ENCODE measurements at regions not wholly inside any gene's neighbourhood (a gene's known extent, or its start where the extent isn't known, plus 50 kb on each side); places are given as distances from the start of the nearest gene placed in this dataset.
"Not testable (repeated sequence)": the region's sequence is repeated elsewhere in the genome, so short reads cannot be mapped to it uniquely, and the experiment has no call there.

DNA sequence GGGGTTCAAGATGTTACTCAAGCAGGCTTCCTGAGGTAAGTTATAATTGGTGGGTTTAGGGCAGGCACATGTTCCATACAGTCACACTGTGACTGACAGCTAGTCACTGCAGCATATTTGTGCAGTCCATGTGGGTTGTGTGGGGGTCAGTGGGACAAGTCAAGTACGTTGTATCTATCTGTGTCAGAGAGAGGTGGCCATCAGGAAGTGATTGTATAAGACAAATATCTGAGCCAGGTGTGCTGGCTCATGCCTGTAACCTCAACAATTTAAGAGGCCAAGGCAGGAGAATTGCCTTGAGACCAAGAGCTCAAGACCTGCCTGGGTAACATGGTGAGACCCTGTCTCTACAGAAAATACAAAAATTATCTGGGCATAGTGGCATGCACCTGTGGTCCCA is 509.3 kb downstream of the CENPC start:
- DNase-seq = no peak

DNA sequence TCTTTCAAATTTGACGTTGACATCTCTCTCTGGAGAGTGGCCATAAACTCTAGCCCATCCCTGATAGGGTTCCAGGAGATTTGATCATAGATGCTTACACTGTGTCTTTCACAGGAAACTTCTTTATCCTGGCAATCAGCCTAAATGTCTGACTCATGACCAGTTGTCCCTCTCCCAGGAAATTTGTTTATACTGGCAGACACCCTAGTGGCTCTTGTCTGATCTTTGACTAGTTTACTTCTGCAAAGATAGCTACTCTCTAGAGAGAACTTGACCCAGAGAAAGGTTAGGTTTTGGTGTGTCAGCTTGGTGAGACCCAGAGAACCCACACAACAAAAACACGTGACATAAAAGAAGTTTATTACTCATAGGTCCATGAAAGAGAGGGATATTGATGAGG is 509.8 kb downstream of the CENPC start:
- no peak for DNase-seq

DNA sequence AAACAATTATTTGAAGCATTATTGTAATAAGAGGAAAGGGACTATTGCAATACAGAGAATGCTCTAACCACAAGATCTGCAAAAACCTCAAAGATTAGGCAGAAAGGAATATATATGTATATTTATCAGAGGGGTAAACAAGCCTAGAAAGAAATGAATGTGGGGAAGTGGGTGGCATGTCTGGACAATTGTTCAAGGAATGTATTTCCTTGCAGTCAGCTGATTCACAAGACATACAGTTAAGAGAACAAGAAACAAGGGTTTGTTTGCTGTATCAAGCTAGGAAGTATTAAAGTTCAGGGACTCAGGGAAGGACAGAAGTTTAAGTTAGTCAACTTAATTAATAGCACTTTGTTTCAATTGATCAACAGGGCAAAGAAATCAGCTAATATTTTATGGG is 514.7 kb downstream of the CENPC start:
- no peak for DNase-seq

DNA sequence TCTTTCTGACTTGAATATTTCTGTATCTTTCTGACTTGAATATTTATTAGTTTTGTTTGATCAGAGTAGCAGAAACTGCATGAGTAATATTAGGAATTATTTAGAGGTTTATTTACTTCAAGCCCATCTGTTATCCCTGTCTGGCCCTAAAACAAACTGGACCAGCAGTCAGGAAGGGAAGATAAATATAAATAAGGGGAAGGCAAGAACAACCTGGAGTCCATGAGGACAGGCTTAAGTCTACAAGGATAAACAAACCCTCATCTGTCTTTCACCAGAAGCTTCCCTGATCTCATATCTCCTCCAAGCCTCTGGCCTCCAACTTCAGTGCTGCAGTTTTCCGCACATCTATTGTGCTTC is 524.9 kb downstream of the CENPC start:
- no peak for DNase-seq

DNA sequence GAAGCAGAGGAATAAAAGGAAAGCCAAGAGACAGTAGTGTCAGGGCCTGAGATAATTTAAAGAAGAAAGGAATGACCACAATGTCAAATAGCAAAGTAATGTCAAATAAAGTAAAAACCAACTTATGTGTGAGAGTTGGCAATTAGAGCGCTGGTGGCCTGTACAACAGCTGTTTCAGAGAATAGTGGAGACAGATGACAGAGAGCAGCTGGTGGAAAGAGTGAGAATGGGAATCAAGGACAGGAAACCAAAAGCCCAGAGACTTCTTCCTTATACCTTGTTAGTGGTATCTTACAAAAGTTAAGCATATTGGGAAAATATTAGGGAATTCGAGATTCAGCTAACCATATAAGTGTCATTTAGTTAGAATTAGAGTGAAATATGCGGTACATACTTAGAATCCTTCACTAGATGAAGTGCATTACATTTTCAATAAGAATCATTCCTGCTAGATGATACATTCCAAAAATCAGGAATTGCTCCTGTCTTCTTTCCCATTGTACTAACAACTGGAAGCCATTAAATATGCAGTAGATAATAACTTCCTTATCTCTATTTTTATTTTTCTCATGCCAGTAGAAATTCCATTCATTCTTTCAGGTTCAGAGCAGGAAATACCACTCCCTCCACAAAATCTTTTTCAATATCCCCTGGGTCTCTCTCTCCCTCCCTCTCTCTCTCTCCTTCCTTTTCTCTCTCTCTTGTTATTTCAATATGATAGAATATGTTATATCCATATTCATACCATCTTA is 525.4 kb downstream of the CENPC start:
- no peak for DNase-seq

DNA sequence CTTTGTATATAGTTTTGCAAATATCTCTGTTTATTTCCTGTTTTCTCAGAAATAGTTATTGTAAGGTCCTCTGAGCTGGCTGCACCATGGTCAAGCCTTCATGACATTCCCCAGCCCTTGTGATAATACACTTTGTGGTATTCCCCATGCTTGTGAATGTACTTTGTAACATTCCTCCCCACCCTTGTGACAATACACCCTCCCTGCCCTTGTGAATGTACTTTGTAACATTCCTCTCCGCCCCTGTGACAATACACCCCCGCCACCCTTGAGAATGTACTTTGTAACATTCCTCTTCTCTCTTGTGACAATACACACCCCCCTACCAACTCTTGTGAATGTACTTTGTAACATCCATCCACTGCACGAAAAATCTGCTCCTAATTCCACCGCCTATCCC is 530.7 kb downstream of the CENPC start:
- no peak for DNase-seq

DNA sequence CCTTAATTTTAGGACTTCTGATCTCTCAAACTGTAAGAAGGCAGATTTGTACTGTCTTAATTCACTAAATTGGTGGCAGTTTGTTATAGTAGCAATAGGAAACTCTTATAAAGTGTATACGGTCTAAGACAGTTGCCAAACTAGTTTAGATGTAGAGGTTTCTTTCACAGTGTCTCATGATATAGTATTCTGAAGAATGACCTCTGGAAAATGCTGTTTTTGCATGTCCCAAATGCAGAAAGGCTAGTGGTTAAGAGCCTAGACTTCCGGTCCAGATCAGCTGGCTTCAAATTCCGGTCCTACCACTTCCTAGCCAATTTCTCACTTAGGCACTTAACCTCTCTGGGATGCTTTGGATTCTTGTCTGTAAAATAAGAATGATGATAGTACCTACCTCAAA is 538.5 kb downstream of the CENPC start:
- DNase-seq = no peak

DNA sequence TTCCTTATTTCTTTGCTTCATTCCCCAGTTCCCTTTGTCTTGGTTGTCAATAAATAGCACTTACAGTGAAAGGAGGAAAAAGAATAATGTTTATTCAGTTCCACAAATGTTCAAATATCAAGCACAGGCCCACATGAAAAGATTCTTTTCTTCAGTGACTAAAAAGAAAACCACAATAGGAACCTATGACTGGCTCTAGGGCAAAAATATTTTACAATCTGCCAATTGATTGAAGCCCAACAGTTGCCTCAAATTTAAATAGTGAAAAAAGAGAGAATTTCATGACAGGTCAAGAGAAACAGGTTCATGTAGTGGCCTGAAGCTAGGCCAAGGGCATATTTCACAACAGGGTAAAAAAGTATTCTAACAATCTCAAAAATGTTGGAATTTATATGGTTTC is 553.8 kb downstream of the CENPC start:
- DNase-seq = no peak

DNA sequence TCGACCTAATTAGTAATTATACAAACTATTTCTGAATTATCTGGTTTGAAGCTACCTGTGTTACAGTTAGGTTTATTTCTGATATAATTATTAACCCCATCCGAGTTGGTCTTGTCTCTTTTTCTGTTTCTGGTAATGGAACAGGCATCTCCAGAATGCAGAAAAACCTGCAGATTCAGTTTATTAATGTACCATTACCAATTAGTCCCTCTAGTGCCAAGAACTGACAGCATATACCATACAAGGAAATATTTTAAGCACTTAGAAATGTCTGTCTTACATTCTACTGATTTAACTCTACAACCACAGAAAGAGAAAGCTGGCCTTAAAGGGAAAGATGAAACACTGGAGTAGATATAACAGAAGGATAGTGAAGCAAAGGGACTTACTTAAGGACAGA is 570.6 kb downstream of the CENPC start:
- DNase-seq = no peak

DNA sequence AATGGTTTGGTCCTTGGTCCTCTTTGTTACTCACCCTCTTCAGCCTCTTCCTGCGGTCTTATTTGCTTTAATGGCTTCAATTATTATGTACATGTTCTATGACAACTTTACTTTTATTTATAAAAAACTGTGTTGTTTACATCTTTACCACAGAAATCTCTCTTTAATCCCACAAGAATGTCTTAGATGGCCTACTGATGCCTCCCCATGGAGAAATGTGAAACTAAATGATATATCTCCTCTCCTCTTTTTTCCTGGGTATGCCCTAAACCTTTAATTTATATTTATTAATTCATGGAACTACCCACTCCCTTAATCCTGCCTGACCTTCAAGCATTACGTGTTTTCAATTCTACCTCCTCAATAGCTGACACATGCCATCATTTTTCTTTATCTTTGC is 573.2 kb downstream of the CENPC start:
- DNase-seq = no peak

DNA sequence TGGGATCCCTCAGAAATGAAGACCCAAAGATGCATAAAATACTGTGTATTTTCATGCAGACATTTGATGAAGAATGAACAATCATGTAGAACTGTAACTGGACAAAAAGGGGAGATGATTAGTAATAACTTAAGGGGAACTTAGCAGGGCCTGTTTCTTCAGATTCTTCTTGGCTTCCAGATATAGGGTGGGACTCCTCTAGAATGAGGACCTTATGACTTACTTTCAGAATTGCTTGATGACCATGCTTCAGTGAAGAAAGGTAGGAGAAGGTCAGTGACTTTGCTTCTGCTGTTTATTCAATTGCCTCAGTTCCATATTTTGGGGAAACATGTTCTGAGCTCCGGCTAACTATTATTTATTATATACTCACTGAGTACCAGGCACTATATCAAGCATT is 580.8 kb downstream of the CENPC start:
- DNase-seq = no peak

DNA sequence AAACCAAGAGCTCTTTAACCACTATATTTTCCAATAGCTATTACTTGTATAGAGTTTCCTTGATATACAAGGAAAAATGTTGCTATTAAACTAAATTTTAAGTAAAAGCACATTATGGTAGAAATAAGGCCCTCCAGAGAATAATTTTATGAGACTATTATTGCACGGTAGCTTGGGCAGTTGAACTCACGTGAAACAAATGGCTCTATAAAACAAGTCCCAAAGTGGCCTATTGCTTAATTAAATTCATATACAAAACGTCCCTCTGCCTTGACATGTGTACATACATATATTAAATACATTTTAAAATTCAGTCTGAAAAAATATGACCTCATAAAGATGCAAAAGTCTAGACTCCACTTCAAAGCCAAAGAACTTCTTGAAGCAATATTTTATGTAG is 582.2 kb downstream of the CENPC start:
- DNase-seq = no peak

DNA sequence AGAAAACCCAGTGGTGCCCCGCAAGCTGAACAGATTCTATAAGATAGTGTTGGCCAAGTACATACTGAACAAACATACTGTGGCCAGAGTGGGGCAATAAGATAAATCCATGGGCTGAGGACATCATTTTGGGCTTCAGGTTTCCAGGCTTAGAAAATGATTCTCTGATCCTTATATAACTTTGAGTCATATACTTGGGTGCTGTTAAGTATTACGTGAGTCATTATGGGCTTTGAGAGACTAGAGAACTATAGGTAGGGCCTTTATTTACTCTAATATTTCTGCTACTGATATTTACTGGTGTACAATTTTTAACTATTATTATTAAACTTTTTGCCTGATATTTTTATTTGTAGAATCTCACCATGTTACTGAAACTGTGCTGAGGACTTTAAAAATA is 586.1 kb downstream of the CENPC start:
- DNase-seq = no peak

DNA sequence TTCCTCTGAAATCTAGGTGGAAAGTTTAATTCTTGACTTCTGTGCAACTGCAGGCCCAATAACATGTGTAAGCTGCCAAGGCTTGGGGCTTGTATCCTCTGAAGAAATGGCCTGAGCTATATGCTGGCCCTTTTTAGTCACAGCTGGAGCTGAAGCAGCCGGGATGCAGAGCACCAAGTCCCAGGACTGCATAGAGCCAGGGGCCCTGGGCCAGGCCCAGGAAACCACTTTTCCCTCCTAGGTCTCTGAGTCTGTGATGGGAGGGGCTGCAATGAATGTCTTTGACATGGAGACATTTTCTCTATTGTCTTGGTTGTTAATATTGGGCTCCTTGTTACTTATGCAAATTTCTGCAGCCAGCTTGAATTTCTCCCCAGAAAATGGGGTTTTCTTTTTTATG is 588.5 kb downstream of the CENPC start:
- no peak for DNase-seq

DNA sequence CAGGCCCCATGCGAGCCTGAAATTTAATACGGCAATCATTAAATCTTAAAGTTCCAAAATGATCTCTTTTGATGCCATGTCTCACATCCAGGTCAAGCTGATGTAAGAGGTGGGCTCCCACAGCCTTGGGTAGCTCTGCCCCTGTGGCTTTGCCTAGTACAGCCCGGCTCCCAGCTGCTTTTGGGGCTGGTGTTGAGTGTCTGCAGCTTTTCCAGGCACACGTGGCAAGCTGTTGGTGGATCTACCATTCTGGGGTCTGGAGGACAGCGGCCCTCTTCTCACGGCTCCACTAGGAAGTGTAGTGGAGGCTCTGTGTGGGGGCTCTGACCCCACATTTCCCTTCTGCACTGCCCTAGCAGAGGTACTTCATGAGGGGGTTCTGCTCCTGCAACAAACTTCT is 588.9 kb downstream of the CENPC start:
- no peak for DNase-seq

DNA sequence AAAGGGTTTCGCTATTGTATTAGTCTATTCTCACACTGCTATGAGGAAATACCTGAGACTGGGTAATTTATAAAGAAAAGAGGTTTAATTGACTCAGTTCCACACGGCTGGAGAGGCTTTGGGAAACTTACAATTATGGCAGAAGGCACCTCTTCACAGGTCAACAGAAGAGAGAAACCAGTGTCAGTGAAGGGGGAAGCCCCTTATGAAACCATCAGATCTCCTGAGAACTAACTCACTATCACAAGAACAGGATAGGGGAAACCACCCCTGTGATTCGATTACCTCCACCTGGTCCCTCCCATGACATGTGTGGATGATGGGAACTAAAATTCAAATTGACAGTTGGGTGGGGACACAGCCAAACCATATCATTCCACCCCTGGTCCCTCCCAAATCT is 589.5 kb downstream of the CENPC start:
- DNase-seq = no peak

DNA sequence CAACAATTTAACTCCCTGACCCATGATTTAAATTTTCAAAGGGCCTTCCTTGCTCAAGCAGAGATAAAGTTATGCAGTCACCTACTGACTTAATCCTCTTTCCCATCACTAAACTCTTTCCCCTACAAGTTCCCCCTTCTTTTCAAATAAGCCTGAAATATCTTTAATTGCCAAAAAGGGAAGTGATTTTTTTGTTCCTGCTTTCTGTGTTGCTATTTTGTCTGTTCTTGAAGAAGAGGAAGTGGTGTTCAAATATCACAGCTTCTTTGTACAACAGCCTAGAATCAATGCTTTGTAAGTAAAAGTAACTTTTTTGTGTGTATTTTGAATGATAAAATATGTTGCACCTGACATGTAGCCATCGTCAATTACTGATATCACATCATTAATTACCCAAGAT is 595.9 kb downstream of the CENPC start:
- DNase-seq = no peak

DNA sequence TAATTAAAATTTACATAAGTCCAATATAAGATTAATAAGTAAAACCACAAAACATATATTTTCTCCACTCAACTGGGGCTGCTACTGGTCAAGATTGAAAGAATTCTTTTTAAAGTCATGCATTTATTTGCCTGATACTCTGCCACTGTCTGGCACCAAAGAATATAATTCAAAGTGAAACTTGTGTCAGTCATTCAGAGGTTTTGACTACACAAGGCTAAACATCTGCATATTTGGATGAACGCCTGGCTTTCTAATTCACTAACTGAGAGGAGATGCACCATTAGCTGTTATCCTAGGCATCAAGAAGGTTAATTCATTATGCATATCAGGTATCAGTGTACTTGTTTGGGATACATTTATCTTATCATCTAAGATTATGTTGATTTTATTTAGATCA is 598.5 kb downstream of the CENPC start:
- no peak for DNase-seq

DNA sequence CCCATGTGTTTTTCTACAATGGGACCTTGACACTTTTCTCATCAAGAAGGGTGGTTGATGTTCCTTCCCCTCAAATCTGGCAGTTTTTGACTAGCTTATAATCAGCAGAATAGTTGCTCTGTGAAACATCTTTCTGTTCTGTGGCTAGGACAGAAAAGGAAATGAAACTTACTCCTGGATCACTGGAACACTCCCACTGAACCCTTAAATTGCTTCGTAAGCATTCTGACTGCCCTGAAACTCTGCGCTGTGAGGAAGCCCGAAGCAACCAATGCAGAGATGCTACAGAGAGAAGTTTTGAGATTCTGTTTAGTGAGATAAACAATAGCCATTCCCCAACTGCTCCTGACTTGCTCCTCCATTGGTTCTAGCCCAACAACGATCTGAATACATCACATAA is 602.2 kb downstream of the CENPC start:
- no peak for DNase-seq

DNA sequence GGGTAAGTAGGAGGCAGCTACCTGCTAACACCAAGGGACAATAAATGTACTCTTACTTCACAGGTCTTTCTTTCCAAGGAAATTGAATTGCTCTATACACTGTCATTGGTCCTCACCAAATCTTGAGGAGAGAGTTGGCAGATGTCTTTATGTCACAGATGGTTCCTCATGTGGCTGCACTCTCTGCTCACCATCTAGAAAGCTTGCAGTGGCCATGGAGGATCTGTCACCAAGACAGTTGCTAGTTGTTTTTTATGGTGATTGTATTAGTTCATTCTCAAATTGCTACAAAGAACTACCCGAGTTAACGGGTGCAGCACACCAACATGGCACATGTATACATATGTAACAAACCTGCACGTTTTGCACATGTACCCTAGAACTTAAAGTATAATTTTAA is 613.3 kb downstream of the CENPC start:
- DNase-seq = not testable (repeated sequence)

DNA sequence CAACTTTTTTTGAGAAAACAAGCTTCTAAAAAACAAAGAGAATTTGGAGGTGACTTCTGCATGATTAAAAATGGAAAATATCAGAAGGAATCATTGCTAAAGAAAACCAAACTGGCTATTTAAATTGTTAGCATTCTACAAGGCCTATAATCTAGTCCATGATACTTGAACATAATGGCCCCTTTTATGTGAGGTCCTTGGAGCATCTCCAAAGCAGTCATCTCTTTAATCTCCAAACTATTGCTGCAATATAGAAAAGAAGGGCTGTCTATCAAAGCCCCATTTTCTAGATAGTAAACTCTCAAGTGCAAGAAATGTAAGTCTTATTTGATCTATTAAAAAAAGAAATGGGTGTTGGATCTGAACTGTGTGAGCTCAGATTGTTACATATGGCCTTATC is 615.1 kb downstream of the CENPC start:
- DNase-seq = no peak

DNA sequence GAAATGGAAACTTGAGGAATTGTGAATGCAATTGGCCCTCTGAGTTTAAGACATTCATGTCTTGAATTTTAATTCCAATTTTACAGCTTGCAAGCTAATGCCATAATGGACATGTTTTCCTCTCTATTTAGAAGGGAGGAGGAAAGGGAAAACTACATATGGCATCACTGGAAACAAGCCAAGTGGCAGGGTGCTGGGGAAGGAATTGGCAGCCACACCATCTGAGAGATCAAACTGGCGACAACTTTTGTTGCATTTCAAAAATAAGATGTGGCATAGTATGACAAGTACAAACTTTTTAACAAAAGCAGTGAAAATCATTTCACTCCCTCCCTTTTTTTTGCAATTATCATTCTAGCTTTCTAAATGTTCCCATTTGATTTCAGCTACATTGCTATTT is 615.6 kb downstream of the CENPC start:
- peak; percentile 53 for DNase-seq

DNA sequence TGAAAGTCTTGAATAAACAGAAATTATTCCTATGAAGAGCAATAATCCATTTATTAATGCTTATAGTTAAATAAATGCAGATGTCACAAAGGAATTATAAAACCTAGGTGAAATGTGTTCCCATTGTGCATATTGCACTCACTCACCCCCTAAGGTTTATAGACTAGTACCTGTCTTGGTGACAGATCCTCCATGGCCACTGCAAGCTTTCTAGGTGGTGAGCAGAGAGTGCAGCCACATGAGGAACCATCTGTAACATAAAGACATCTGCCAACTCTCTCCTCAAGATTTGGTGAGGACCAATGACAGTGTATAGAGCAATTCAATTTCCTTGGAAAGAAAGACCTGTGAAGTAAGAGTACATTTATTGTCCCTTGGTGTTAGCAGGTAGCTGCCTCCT is 616.4 kb downstream of the CENPC start:
- DNase-seq = not testable (repeated sequence)

DNA sequence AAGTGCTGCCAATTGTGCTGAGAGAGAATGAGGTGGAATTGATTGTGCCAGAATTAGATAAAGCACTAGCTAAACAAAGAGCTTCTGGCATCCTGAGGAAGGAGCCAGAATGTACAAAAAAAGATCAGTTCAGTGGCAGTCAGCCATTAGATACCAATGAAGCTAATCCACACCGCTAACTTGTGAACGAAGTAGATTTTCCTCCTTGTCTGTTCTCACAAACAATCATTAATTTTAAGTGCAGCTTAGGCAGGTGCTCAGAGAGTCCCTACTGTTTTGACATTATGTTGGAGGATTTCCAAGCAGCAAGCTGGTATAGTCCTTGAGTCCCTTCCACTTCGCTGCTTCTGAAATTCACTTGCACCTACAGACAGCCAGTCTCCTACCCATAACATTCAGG is 617.4 kb downstream of the CENPC start:
- peak; percentile 90 for DNase-seq

DNA sequence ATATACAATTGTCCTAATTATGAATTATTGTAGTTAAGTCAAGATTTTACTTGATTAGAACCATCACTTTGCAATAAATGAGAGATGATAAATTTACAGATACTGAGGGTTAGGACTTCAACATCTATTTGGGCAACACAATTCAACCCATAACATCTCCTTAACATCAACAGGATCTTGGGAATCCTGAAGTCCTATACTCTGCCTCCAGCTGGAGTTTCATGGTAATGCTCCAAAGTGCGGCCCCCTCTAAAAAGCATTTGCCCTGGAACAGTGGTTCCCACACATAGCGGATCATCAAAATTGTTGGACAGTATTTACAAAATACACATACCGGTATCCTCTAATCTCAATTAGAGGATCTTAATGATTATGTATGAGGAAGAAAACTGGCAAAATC is 618.6 kb downstream of the CENPC start:
- no peak for DNase-seq
